NOMO-1 (cell line): ENCODE measurements at regions not wholly inside any gene's neighbourhood (a gene's known extent, or its start where the extent isn't known, plus 50 kb on each side); places are given as distances from the start of the nearest gene placed in this dataset.

Source experiments
- DNase-seq, 2 experiments: peaks; one replicate each; lab custom pipeline; 2025; ENCODE audit not compliant: unreplicated experiment in 2 of 2; lab: John Stamatoyannopoulos, UW

- no peak for DNase-seq
Measured at GRCh38 chr13:107234319-107235073, 666.6 kb upstream of the ARGLU1 start.

GRCh38 chr13:107233541-107233940, 665.6 kb upstream of the ARGLU1 start:
- no peak for DNase-seq

DNA sequence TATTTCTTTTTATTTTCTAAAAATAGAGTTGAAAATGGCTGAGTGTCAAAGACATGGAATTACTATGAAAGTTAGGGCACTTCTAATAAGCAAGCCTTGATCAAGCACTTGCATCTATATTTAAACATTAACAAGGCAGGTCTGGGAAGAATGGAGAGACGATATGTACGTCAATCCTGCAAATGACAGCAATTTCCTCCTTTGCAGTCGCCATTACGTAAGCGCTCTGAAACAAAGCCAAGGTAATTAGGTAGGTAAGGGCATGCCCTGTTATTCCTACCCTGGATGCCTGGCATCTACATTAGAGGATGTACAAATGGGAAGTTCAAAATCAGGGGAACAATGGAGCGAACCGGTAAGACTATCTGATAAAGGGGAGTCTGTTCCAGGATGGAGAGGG, 664.0 kb upstream of the ARGLU1 start:
- DNase-seq: no peak

GRCh38 chr13:107223867-107224266, 655.9 kb upstream of the ARGLU1 start:
- DNase-seq: no peak

- DNase-seq: no peak
Measured at GRCh38 chr13:107222597-107222996, 654.7 kb upstream of the ARGLU1 start.

DNA sequence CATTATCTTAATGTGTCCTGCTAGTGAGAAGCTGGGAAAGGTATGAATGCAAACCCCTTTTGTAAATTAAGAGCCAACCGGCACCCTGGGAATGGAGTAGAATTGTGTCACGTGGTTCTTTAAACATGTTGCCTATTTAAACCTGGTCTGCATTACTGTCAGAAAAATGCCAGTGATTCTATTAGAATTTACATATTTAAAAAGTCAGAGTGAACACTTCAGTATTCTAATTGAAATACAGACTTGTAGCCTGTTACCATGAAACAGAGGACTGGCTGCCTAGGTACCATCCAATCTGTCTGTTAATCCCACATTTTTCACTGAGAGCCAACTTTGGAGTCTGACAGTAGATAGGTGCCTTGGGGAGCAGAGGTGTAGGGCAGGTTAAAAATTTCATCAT, 652.3 kb upstream of the ARGLU1 start:
- DNase-seq: no peak

DNA sequence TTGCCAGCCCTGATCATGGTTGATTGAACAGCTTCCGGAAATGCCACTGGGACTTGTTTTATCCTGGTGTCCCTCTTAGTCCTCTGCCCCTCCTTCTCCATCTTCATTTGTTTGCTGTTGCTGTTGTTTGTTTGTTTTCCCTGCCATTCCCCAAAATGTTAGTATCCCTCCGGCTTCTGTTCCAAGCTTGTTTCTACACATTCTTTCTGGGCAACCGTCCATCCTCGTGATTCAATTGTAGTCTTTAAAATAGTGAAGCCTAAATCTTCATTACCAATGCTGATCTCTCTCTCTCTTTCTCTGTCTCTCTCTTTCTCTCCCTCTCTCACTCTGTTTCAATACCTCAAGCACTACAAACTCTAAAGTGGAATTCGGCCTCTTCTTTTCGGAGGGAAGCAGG, 649.3 kb upstream of the ARGLU1 start:
- DNase-seq: no peak

- DNase-seq: no peak
Measured at GRCh38 chr13:107216046-107216755, 648.3 kb upstream of the ARGLU1 start.

GRCh38 chr13:107211073-107211472, 643.1 kb upstream of the ARGLU1 start:
- peak; percentile 5 to 49 for DNase-seq

DNA sequence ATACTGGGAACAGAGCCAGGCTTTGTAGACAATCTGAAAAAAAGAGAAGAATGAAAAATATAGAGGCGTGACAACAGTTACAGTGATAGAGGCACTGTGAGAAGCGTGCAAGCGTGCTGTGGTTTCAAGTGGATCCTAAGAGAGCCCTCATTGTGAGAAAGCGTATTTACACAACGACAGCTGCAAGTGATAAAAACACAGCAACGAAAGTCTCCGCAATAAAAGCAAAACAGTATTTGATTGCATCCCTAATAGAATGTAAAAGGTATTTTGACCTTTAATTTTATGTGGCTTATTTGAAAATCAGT, 642.7 kb upstream of the ARGLU1 start:
- DNase-seq: no peak

- no peak for DNase-seq
Measured at GRCh38 chr13:107209824-107210722, 642.1 kb upstream of the ARGLU1 start.

GRCh38 chr13:107208889-107209288, 641.0 kb upstream of the ARGLU1 start:
- DNase-seq: no peak

GRCh38 chr13:107205318-107206104, 637.6 kb upstream of the ARGLU1 start:
- DNase-seq: peak; percentile 30 to 32

- no peak for DNase-seq
Measured at GRCh38 chr13:107203146-107203847, 635.4 kb upstream of the ARGLU1 start.

DNA sequence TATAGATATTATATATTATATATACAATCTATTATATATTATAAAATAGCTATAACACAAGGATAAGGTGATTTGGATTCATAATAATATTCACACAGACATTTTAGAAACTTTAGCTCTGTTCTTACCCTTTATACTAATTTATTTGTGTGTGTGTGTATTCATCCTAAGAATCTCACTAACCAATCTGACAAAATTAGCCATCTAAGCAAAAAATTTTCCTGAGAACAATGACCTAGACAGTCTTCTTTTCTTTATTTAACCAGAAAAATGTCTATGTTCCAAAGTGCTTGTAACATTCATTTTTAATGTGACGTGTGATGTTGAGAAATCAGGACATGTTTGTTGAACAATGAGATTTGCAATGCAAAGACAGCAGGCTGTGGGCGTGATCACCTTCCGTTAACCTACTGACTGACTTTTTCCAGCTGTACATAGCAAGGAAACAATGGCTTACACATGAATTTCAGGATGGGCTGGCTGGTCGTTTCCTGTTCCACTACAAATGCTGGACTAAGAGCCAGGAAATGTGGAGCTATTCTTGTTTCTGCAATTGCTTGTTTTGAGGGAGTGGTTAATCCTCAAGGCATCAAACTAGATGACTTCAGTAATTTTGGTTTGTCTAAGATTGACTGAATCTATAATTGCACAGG, 634.6 kb upstream of the ARGLU1 start:
- no peak for DNase-seq

DNA sequence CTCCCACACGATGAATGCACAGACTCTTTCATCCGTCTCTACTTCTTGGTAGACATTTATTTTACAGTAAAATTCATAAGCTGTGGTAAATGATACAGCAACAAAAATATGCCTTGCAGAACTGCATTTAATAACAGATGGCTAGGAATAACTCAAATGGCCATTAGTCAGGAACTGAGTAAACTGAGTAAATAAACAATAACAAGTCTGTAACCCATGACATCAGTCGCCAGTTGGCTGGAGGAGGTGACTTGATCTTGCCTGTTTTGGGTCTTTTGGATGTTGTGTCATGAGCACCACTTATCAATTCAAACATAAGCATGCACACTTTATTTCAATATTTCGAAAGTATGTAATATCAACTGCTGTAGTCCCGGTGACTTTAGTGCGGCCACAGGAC, 632.6 kb upstream of the ARGLU1 start:
- no peak for DNase-seq

DNA sequence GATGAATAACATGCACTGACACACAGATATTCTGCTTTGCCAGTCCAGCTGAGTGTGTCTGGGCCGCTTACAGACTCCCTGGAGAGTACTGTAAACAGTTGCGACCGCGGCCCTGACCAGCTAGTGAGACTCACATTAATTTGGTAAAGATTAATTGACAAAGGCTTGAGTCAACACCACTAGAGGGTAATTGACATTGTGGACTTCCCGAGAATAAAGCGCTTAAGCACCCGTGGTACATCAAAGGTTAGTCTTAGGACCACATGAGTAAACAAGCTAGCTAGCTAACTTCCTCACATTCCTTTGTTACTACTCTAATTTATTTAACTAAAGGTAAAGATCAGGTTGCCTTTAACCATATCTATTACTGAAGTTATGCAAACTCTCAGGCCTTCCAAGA, 624.4 kb upstream of the ARGLU1 start:
- DNase-seq: no peak

DNA sequence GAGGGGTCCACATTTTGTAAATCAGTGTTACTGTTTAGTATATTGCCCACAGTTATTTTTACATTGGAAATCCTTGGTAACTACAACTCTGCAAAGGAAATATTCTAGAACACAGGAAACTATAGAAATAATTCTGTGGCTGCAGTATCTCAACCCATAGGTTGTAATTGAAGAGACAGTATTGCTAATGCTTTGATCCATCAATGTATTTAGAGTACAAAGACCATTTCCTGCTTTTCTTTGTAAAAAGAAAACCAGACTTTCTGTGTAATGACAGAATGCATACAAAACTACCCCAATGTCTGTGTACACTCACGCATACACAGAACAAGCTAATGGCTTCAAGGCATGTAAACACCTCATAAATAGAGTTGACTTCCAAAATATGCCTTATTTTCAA, 622.1 kb upstream of the ARGLU1 start:
- no peak for DNase-seq

DNA sequence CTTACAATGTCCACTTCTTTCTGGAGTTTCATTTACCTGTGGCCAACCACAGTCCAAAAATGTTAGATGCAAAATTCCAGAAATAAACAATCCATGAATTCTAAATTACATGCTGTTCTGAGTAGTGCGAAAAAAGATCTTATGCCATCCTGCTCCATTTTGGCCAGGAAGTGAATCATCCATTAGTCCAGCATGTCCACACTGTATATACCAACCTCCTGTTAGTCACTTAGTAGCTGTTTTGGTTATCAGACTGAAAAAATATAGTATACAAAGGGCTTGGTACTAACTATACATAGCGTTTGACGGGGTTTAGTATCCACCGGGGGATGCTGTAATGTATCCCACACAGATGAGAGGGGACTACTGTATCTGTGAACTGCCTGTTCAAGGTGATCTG, 618.0 kb upstream of the ARGLU1 start:
- DNase-seq: no peak
